PFSK-1 (cell line): ENCODE measurements at regions not wholly inside any gene's neighbourhood (a gene's known extent, or its start where the extent isn't known, plus 50 kb on each side); places are given as distances from the start of the nearest gene placed in this dataset.

Source experiments
- FOXP2 ChIP-seq: optimal IDR thresholded peaks from 2 replicates; pipeline ENCODE3; 2011; ENCODE audit warnings: borderline replicate concordance, control low read depth, inconsistent platforms; ENCODE audit not compliant: insufficient read depth; ENCODE audit errors: extremely low read length, extremely low read depth
- POLR2AphosphoS5 ChIP-seq: IDR thresholded peaks from 2 replicates; pipeline ENCODE4 v1.6.1; 2012; ENCODE audit warnings: low read depth, mild to moderate bottlenecking, control low read depth, low read length, moderate library complexity
- REST ChIP-seq, 2 experiments: IDR thresholded peaks; 2 replicates each; pipeline versions ENCODE4 v1.6.1 to v1.8.0; 2011 to 2012; ENCODE audit warnings: low read depth in 2 of 2, low read length in 2 of 2, control low read depth in 1 of 2, inconsistent platforms in 1 of 2, mild to moderate bottlenecking in 1 of 2, moderate library complexity in 1 of 2; ENCODE audit not compliant: insufficient read depth in 1 of 2
- SIN3A ChIP-seq: IDR thresholded peaks from 2 replicates; pipeline ENCODE4 v1.6.1; 2012; ENCODE audit warnings: mild to moderate bottlenecking, low read length, moderate library complexity, borderline replicate concordance; ENCODE audit not compliant: insufficient read depth
- TAF1 ChIP-seq: IDR thresholded peaks from 2 replicates; pipeline ENCODE4 v1.6.1; 2012; ENCODE audit warnings: low read length, control low read depth, borderline replicate concordance; ENCODE audit not compliant: insufficient read depth

GRCh38 chr6:156533872-156534524 lies 243.2 kb upstream of the ARID1B start:
- TF ChIP-seq SIN3A, result no peak
- no peak for TF ChIP-seq FOXP2
- TF ChIP-seq REST (IDR thresholded peaks at IDR 0.05; ENCODE audit: insufficient read depth in 1 of 2, low read depth in 2 of 2, low read length in 2 of 2), result no peak
- no peak for TF ChIP-seq TAF1
- TF ChIP-seq POLR2AphosphoS5, result no peak

GRCh38 chr6:156526081-156526480 lies 251.1 kb upstream of the ARID1B start:
- TF ChIP-seq FOXP2 (no peak), POLR2AphosphoS5 (no peak), SIN3A (no peak), TAF1 (no peak), REST (IDR thresholded peaks at IDR 0.05; ENCODE audit: insufficient read depth in 1 of 2, low read depth in 2 of 2, low read length in 2 of 2) (no peak)

GRCh38 chr6:156525541-156525940 lies 251.6 kb upstream of the ARID1B start:
- TF ChIP-seq FOXP2 (no peak), TAF1 (no peak), SIN3A (no peak), POLR2AphosphoS5 (no peak), REST (IDR thresholded peaks at IDR 0.05; ENCODE audit: insufficient read depth in 1 of 2, low read depth in 2 of 2, low read length in 2 of 2) (no peak)

- TF ChIP-seq TAF1 (no peak), FOXP2 (no peak), SIN3A (no peak), POLR2AphosphoS5 (no peak), REST (IDR thresholded peaks at IDR 0.05; ENCODE audit: insufficient read depth in 1 of 2, low read depth in 2 of 2, low read length in 2 of 2) (no peak)
These were observed 257.2 kb upstream of the ARID1B start for GRCh38 chr6:156519940-156520339.

GRCh38 chr6:156517088-156517487 lies 260.1 kb upstream of the ARID1B start:
- TF ChIP-seq REST (IDR thresholded peaks at IDR 0.05; ENCODE audit: insufficient read depth in 1 of 2, low read depth in 2 of 2, low read length in 2 of 2) (no peak), POLR2AphosphoS5 (no peak), TAF1 (no peak), SIN3A (no peak), FOXP2 (no peak)
